NB4 (cell line): ENCODE measurements at regions not wholly inside any gene's neighbourhood (a gene's known extent, or its start where the extent isn't known, plus 50 kb on each side); places are given as distances from the start of the nearest gene placed in this dataset.

Experiments used
- CTCF ChIP-seq: IDR thresholded peaks from one replicate; pipeline ENCODE4 v1.5.1; 2012; ENCODE audit warnings: low read depth, low read length
- POLR2A ChIP-seq: IDR thresholded peaks from 2 replicates; pipeline ENCODE4 v1.6.1; 2011; ENCODE audit warnings: mild to moderate bottlenecking; ENCODE audit not compliant: insufficient read length; ENCODE audit errors: extremely low read depth

GRCh38 chr2:31764169-31764568, 183.4 kb upstream of the SRD5A2 start:
- TF ChIP-seq CTCF (no peak), POLR2A (no peak)
